GM21619 (cell line): ENCODE measurements at regions not wholly inside any gene's neighbourhood (a gene's known extent, or its start where the extent isn't known, plus 50 kb on each side); places are given as distances from the start of the nearest gene placed in this dataset.
"Not testable (repeated sequence)": the region's sequence is repeated elsewhere in the genome, so short reads cannot be mapped to it uniquely, and the experiment has no call there.

Experiments used
- ATAC-seq: cut with Tn5 transposase; IDR thresholded peaks from one replicate; pipeline ENCODE4 v1.9.1; 2021; ENCODE audit not compliant: unreplicated experiment

DNA sequence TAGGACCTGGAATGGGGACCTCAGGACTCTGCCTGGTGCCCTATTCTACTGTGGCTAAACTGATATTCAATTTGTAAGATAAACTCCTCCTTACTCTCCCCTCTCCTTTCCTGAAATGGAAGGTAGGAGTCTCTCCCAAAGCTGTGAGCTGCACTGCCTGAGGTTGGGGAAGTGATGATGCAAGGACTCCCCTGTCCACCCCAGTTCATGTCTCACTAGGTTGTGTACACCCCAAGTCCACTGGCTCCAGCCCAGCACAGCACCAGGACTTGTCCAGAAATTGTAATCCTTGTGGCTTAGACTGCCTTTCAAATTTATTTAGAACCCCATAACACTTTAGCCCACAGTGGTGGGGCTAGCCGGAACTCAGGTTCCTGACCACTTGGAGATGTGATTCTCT lies 247.2 kb upstream of the CTBP2 start:
- ATAC-seq, result no peak

DNA sequence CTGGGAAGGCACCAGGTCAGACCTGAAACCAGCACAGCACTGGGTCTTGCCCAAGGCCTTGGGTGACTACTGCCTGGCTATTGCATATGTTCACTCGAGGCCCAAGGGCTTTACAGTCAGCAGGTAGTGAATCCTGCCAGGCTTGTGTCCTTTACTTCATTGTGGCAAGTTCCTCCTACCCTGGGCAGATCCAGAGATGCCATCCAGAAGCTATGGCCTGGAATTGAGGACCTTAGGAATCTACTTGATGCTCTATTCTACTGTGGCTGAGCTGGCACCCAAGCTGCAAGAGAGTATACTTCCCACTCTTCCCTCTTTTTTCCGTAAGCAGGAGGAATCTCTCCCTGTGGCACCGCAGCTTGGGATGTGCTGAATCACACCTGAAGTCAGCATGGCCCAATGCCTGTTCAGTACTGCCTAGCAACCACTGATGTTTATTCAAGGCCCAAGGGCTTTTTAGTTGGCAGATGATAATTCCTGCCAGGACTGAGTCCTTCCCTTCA lies 246.7 kb upstream of the CTBP2 start:
- ATAC-seq, result no peak

DNA sequence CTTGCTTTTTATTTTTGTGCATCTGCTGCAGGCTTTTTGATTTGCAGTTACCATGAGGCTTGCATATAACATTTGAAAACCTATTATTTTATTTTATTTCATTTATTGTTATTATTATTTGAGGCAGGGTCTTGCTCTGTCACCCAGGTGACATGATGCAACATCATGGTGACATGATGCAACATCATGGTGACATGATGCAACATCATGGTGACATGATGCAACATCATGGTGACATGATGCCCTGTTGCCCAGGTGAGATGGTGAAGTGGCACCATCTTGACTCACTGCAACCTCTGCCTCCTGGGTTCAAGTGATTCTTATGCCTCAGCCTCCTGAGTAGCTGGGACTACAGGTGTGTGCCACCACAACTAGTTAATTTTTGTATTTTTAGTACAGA lies 244.5 kb upstream of the CTBP2 start:
- not testable (repeated sequence) for ATAC-seq

DNA sequence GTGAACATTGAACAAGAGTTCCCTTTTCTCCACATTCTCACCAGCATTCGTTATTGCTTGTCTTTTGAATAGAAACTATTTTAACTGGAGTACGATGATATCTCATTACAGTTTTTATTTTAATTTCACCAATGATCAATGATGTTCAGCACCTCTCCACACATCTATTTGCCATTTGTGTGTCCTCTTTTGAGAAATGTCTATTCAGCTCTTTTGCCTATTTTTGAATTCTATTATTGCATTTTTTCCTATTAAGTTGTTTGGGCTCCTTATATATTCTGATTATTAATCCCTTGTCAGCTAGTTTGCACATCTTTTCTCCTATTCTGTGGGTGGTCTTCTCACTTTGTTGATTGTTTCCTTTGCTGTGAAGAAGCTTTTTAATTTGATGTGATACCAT lies 241.1 kb upstream of the CTBP2 start:
- ATAC-seq, result no peak

DNA sequence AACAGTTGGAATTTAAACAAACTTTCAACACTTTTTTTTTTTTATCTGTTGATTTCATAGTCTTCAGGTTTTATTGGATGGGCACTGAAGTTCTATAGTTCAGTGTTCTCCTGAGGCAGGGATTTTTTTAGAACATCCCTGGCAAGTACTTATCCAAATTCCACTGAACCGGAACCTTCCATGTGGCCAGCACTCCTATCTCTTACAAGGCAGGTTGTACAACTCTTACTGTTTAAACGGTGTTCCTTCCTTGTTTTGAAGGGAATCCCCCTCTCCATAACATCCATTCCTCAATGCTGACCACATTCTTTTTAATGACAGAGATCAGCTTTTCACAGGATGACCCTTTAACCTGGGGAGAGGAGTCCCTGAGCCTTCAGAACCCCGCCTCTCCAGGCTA lies 238.9 kb upstream of the CTBP2 start:
- no peak for ATAC-seq

DNA sequence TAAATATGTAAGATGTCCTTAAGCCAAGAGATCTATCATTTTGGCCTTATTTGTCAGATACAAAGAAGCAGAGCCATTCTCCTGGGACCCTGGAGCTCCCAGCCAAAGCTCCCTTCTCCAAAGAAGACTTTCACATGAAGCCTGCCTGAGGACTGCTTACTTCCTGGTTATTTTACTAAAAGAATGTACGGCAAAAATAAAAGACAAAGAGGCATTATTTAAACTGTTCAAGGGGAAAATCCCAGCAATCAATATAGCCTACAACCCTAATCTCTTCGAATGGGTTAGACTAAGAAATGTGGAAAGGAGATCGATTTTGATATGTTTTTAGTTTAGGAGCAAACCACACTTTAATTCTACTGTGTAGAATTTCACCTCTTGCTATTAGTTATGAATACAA lies 237.9 kb upstream of the CTBP2 start:
- no peak for ATAC-seq

DNA sequence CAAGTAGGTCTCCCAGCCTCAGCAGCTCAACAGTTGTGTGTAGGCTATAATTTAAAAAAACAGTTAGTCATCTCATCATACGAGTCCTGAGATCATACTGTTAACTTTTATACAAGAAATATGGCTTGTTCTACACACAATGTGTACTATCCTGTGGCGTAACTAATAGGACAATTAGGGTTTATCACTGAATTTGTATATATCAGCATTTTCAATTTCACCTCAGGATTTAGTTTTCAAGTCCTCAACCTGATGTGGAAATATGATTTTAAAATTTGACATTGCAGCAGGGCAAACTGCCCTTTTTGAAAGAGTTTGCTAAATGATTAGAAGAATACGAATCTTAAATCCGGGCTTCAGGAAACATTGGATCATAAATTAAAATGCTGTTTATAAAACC lies 237.2 kb upstream of the CTBP2 start:
- ATAC-seq, result no peak

DNA sequence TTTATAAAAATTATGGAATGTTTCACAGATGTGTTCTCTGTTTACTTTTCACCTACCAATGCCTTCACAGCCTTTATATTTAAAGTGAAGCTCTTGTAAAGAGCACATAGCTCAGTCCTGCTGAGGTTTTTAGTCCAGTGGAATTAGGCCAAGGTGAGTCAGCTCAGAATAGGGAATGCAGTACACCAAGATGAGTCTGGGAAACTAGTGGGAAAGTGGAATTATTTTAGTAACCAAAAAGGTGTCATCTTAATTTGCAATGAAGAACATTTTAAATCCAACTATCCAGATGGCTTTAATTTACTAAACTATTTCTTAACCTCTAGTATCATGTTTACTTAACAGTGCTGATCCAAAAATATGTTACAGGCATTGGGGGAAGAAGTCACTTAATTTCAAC lies 236.3 kb upstream of the CTBP2 start:
- ATAC-seq, result no peak

DNA sequence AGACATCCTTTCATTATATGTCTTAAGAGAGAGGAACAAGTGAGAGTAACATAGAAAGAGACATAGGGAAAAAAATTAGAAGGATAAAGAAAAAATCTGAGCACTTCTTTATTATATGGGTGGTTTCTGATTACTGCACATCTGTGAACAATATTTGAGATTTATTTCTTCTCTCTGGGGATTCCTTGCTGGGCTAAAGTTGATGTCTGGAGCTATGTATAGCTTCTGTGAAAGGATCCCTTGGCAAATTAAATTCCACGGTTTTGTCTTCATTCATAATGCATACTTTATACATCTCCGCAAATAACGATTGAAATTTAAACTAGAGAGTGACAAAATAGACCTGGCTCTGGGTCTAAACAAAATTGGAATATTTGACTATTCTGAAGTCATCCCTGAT lies 232.2 kb upstream of the CTBP2 start:
- ATAC-seq, result no peak

DNA sequence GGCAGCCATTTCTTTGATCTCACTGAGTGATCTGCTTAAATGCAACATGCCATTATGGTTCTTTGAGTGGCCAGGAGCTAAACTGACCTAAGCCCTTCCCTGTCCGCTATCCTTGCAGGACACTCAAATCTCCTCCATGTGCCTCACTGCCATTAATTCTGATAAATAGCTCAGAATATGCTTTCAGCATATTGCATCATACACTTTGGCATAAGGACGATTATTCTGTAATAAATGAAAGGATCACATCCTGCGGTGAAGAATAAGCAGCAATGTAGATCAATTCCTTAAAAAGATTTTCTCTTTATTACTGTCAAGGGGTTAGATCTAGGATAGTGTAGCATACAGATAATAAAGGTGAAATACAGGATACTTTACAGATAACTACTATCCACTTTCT lies 231.8 kb upstream of the CTBP2 start:
- ATAC-seq, result no peak

DNA sequence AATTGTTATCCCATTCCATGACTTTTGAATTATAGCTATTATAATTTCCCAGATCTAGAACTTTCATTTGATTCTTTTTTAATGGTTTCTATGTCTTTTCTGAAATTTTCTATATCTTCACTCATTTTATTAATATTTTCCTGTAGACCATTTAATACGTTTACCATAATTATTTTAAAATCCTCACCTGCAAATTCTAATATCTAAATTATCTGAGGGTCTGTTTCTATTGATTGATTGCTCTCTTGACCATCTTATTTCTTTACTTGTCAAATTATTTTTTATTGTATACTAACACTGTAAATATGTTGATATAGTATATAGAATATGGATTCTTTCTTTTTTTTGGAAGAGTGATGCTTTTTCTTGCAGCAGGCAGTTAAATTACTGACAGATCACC lies 229.3 kb upstream of the CTBP2 start:
- no peak for ATAC-seq

DNA sequence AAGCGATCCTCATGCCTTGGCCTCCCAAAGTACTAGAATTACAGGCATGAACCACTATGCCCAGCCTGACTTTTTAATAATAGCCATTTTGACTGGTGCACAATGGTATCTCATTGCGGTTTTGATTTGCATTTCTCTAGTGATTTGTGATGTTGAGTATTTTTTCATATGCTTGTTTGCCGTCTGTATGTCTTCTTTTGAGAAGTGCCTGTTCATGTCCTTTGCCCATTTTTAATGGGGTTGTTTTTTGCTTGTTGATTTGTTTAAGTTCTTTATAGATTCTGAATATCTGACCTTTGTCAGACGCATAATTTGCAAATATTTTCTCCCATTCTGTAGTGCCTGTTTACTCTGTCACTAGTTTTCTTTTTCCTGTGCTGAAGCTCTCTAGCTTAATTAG lies 219.2 kb upstream of the CTBP2 start:
- no peak for ATAC-seq

DNA sequence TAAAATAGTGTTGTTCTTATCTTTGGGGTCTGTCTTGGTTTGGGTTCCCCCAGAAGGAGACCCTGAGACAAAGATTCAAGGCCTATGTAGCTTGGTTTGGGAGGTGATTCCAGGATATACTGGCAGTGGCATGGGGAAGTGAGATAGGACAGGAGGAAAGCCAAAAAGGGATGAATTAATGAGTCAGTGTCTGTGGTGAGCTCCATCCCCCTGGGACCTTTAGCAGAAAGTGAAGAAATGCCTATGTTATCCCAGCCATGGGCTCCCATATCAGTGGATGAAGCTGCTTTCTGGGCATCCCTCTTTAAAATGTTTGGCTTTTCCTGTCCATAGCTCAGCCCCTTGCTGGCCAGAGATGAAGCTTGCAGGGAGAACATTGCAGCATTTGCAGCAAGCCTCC lies 217.0 kb upstream of the CTBP2 start:
- no peak for ATAC-seq

DNA sequence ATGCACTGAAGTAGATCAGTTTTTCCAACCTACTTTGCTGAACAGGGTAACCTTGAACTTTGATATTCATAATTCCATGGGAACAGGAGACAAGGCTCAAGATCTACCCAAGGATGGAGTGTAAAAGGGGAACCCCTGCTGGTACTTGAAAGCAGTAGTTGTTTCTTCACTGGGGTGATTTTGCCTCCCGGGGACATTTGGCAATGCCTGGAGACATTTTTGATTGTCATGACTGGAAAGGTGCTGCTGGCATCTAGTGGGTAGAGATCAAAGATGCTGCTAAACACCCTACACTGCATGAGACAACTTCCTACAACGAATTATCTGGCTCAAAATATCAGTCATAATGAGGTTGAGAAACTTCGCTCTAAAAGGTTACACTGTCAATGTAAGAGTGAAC lies 214.8 kb upstream of the CTBP2 start:
- ATAC-seq, result no peak

DNA sequence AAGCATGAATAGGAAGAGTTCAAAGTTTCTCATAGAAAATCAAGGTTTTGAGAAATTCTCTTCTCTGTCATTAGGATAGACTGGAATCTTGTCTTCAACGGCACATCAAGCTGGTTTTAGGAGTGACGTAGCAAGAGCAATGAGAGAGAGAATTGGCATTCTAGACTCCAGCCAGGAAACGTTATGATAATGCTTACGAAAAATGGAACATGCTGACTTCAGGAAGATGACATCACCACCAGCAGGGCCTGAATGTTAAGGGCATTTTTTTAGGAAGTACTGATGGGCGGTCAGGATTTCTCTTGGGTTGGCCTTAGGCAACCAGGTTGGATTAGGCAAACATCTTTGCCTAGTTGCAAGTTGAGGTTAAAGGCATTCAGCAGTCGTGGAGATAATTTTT lies 213.2 kb upstream of the CTBP2 start:
- ATAC-seq, result no peak

DNA sequence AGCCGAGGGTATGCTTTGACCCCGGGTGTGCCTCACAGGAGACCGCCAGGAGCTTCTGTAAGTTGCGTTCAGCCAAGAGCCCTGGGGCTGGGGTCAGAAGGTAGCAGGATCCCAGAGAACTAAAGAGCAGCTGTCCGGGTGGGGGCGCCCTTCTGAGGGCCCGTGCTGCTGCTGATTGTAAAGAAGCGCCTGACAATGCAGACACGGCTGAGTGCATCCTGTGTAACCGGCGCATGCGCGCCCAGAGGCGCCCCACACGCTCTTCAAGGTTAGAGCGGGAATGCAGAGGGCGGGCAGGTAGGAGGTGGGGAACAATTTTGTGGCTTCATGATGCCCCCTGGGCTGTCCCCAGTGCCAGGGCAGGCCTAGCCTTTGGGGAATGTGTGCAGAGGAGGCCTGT lies 210.2 kb upstream of the CTBP2 start:
- no peak for ATAC-seq

DNA sequence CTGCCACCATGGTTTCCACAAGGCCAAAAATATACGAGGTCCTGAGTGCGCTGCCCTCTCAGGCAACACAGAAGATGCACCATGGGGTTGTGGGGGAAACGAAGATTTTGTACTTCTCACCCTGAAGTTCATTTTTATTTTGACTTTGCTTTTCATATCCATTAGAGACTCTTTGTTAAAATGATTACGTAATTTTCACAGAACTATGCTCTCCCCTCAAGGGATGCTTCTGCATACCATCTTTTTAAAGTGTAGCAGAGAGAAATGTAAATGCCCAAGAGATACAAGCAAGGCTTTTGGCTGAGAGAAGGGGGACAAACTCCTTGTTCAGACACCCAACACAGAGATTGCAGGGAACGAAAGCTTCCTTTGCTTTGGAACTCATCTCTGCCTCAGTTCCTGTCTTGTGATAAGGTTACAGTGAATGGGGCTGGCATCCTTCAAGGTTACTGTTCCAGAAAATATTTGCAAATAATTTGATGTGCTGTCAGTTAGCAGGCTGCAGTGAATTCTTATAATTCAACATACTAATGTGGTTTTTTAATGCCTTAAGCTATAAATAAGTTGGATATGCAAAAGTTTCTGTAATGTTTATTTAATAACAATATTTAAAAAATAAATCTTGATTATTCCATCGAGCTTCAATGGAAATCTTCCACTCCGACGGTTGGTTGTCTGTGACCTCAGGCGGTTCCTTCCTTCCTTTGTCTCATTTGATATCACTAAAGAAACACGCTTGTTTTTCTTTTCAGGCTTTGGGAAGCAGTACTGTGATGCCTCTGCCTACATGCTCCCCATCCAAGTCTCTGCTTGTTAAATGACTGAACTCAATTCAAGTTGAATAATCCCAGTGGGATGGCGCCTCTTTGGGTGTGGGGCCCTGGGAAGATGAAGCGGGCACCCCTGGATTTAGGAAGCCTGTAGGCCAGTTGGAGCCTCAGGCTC lies 209.3 kb upstream of the CTBP2 start:
- ATAC-seq, result no peak

DNA sequence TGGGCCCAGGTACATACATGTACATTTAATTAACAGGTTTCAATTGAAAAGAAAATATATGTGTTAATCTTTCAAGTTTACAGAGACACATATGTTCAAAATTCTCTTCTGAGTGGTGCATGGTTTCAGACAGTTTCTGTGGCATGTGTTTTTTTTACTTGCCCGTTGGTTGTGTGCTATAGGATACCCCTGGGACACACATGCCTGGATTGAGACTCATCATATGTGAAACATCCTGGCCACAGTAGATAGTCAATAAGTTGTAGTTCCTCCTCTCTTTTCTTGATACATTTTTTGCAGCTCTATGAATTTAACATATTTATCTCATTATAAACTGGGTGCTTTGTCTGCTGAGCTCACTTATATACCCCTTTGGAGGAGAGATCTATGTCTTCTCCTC lies 207.8 kb upstream of the CTBP2 start:
- no peak for ATAC-seq

DNA sequence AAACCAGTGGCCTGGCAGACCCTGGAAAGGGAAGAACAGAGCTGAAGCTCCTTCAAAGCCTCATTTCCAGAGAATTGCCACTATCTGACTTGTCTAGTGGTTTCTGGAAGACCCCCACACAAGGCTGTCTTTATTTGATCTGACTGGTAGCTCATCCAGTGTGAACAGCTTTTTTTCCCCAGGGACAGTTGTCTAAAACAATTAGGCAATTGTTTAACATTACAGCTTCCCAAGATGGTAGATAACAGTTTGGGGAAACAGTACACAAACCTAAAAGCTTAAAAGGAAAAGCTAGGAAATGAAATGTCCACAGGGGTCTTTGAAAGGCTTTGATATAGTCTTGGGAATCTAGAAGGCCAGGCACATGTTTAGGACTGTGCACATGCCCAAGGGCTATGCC lies 203.4 kb upstream of the CTBP2 start:
- no peak for ATAC-seq

DNA sequence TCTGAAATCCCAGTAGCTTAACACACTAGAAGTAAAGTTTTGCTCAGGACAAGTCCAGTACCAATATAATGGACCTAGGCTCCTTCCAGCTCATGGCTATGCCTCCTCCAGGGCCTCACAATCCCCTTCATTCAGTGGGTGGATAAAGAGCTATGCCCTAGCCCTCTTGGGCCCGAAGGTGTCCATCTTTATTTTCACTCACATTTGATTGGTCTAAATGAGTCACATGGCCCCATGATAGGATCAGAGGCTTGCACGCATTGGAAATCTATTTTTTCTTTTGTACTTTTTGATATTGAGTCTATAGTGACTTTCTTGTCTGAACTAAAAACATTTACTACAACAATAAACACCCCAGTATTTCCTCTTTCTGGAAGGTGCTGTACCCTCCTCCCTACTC lies 202.6 kb upstream of the CTBP2 start:
- ATAC-seq, result no peak

DNA sequence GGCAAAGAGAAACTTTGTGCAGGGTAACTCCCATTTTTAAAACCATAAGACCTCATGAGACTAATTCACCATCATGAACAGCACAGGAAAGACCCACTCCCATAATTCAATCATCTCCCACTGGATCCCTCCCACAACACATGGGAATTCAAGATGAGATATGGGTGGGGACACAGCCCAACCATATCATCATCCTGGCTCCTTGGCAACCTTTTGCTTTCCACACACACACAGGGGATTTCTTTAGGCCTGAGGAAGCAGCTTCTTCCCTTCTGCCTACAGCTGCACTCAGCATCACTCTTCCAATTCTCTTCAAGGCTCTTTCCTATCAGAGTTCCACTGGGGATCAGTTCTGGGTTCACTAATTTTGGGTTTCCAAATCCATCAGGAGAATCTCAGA lies 199.0 kb upstream of the CTBP2 start:
- no peak for ATAC-seq

DNA sequence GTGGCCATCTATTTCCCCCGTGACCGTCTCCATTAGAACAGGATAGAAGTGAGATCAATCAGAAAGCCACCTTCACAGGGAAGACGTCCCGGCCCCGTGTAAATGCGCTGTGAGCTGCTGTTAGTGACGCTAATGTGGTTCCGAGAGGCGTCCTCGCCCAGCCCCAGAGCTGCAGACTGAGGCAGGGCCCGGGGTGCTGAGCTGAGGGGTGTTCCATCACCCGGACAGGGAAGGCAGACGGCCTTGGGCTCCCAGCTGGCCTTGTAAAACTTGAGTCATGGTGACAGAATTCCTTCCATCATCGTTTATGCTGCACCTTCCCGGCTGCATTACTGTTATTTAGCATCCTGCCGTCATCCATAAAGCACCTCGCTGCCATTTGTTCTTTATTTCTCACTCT lies 195.3 kb upstream of the CTBP2 start:
- ATAC-seq, result no peak

DNA sequence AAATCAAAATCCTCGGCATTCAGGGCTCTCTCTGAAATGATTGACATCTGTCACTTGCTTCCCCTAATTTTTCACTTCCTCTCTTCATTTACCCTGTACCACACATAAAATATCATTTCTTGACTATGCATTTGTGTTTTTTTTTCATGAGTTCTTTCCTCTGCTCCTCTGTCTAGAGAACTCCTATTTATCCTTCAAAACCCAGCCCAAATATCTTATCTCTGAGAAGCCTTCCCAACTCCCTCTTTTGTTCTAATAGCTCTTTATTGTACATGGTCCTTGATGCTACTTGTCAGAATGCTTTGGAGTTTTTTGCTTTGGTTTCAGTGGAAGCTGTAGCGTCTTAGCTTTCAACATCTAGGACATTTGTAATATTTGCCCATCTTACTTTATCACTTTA lies 190.2 kb upstream of the CTBP2 start:
- no peak for ATAC-seq
